ENCODE measurements at regions not wholly inside any gene's neighbourhood (a gene's known extent, or its start where the extent isn't known, plus 50 kb on each side); places are given as distances from the start of the nearest gene placed in this dataset.

GRCh38 chr15:96019114-96019513 is 311.4 kb upstream of the NR2F2 start:
- DNase-seq: no peak

GRCh38 chr15:96020133-96020532 is 310.4 kb upstream of the NR2F2 start:
- no peak for DNase-seq

GRCh38 chr15:96020797-96021196 is 309.7 kb upstream of the NR2F2 start:
- no peak for DNase-seq

GRCh38 chr15:96023081-96023480 is 307.4 kb upstream of the NR2F2 start:
- no peak for DNase-seq

GRCh38 chr15:96027501-96027900 is 303.0 kb upstream of the NR2F2 start:
- DNase-seq: no peak

GRCh38 chr15:96028620-96029019 is 301.9 kb upstream of the NR2F2 start:
- DNase-seq: no peak

- no peak for DNase-seq
Observed at GRCh38 chr15:96029172-96029571, 301.3 kb upstream of the NR2F2 start.

GRCh38 chr15:96031426-96032110 is 298.9 kb upstream of the NR2F2 start:
- no peak for DNase-seq

- DNase-seq: no peak
Observed at GRCh38 chr15:96035091-96035490, 295.4 kb upstream of the NR2F2 start.

- DNase-seq: no peak
Observed at GRCh38 chr15:96035635-96036034, 294.9 kb upstream of the NR2F2 start.

GRCh38 chr15:96037584-96037983 is 292.9 kb upstream of the NR2F2 start:
- DNase-seq: no peak

- no peak for DNase-seq
Observed at GRCh38 chr15:96038131-96038530, 292.4 kb upstream of the NR2F2 start.

- DNase-seq: no peak
Observed at GRCh38 chr15:96038650-96039049, 291.9 kb upstream of the NR2F2 start.

- DNase-seq: no peak
Observed at GRCh38 chr15:96041982-96042733, 288.3 kb upstream of the NR2F2 start.

GRCh38 chr15:96042734-96043224 is 287.7 kb upstream of the NR2F2 start:
- no peak for DNase-seq

- no peak for DNase-seq
Observed at GRCh38 chr15:96043591-96044171, 286.8 kb upstream of the NR2F2 start.

GRCh38 chr15:96046620-96047240 is 283.8 kb upstream of the NR2F2 start:
- no peak for DNase-seq

- DNase-seq: peak; percentile 84
Observed at GRCh38 chr15:96047255-96047931, 283.1 kb upstream of the NR2F2 start.

- DNase-seq: no peak
Observed at GRCh38 chr15:96049323-96049722, 281.2 kb upstream of the NR2F2 start.

GRCh38 chr15:96049766-96050165 is 280.7 kb upstream of the NR2F2 start:
- no peak for DNase-seq

- no peak for DNase-seq
Observed at GRCh38 chr15:96051598-96051997, 278.9 kb upstream of the NR2F2 start.

GRCh38 chr15:96052154-96052553 is 278.3 kb upstream of the NR2F2 start:
- no peak for DNase-seq

GRCh38 chr15:96052572-96053030 is 277.9 kb upstream of the NR2F2 start:
- no peak for DNase-seq

All from amniotic stem cell (primary cell).